ENCODE measurements at regions not wholly inside any gene's neighbourhood (a gene's known extent, or its start where the extent isn't known, plus 50 kb on each side); places are given as distances from the start of the nearest gene placed in this dataset.

- H3K27ac Mint-ChIP-seq = no peak overlapping the region
- peaks cover 3% of the 10 kb centered on the region for H3K9me3 Mint-ChIP-seq
- ATAC-seq (ENCODE audit: poor library complexity) (no peak), DNase-seq (no peak)
- no peak overlapping the region for H3K4me3 Mint-ChIP-seq
- H3K27ac ChIP-seq (ENCODE audit: low read depth in 1 of 2, low read length in 2 of 2) = no peak overlapping the region
- intact Hi-C loops (cut with DNase I, micrococcal nuclease) = no loop called here
- H3K36me3 Mint-ChIP-seq (ENCODE audit: low read depth) = no peaks in the 10 kb centered on the region
- ChIA-PET CTCF (interaction anchor here (0.5 kb wide), 1 partner anchor 38 kb away, joined by 3 read pairs; no protein-coding TSS in a partner anchor), POLR2A (no interaction called here)
- H3K4me1 ChIP-seq (ENCODE audit: insufficient read depth, low read length) = no peaks in the 10 kb centered on the region
- H3K4me3 ChIP-seq (ENCODE audit: low read length) = no peak overlapping the region
- no peak for TF ChIP-seq CTCF (IDR thresholded peaks at IDR 0.05)
- no peaks in the 10 kb centered on the region for H3K9me3 ChIP-seq (ENCODE audit: control insufficient read depth in 1 of 2, insufficient read depth in 1 of 2, low read length in 2 of 2)
- no peaks in the 10 kb centered on the region for H3K36me3 ChIP-seq (ENCODE audit: insufficient read depth, low read length)
- H3K4me1 Mint-ChIP-seq (ENCODE audit: low read depth) = no peaks in the 10 kb centered on the region
- peaks cover 0 to 2% of the 10 kb centered on the region in 2 experiments for H3K27me3 ChIP-seq (ENCODE audit: control insufficient read depth in 1 of 2, insufficient read depth in 2 of 2, low read length in 2 of 2)
- peaks cover 18% of the 10 kb centered on the region for H3K27me3 Mint-ChIP-seq
These were observed 131.5 kb upstream of the PTPN3 start for GRCh38 chr9:109629615-109630014.

GRCh38 chr9:109632817-109633216 lies 134.7 kb upstream of the PTPN3 start:
- no peak overlapping the region for H3K4me3 ChIP-seq (ENCODE audit: low read length)
- DNase-seq = no peak
- peaks cover 0 to 2% of the 10 kb centered on the region in 2 experiments for H3K27me3 ChIP-seq (ENCODE audit: control insufficient read depth in 1 of 2, insufficient read depth in 2 of 2, low read length in 2 of 2)
- H3K27ac ChIP-seq (ENCODE audit: low read depth in 1 of 2, low read length in 2 of 2) = no peak overlapping the region
- no peaks in the 10 kb centered on the region for H3K4me1 ChIP-seq (ENCODE audit: insufficient read depth, low read length)
- Mint-ChIP-seq H3K9me3 (peaks cover 6% of the 10 kb centered on the region), H3K4me3 (no peak overlapping the region), H3K36me3 (ENCODE audit: low read depth) (no peaks in the 10 kb centered on the region), H3K4me1 (ENCODE audit: low read depth) (no peaks in the 10 kb centered on the region), H3K27ac (no peak overlapping the region), H3K27me3 (peaks cover 41% of the 10 kb centered on the region)
- no peaks in the 10 kb centered on the region for H3K36me3 ChIP-seq (ENCODE audit: insufficient read depth, low read length)
- ChIA-PET CTCF (no interaction called here), POLR2A (no interaction called here)
- intact Hi-C loops (cut with DNase I, micrococcal nuclease) = no loop called here
- TF ChIP-seq CTCF (IDR thresholded peaks at IDR 0.05) = no peak
- H3K9me3 ChIP-seq (ENCODE audit: control insufficient read depth in 1 of 2, insufficient read depth in 1 of 2, low read length in 2 of 2) = no peaks in the 10 kb centered on the region
- no peak for ATAC-seq (ENCODE audit: poor library complexity)

- intact Hi-C loops (cut with DNase I, micrococcal nuclease) = no loop called here
- peaks cover 3% of the 10 kb centered on the region for H3K9me3 Mint-ChIP-seq
- H3K27ac Mint-ChIP-seq = no peak overlapping the region
- DNase-seq (no peak), ATAC-seq (ENCODE audit: poor library complexity) (no peak)
- Histone ChIP-seq H3K4me1 (ENCODE audit: insufficient read depth, low read length) (no peaks in the 10 kb centered on the region), H3K27me3 (ENCODE audit: control insufficient read depth in 1 of 2, insufficient read depth in 2 of 2, low read length in 2 of 2) (peaks cover 15 to 25% of the 10 kb centered on the region in 2 experiments), H3K9me3 (ENCODE audit: control insufficient read depth in 1 of 2, insufficient read depth in 1 of 2, low read length in 2 of 2) (peaks cover 0 to 13% of the 10 kb centered on the region in 2 experiments), H3K4me3 (ENCODE audit: low read length) (no peak overlapping the region), H3K27ac (ENCODE audit: low read depth in 1 of 2, low read length in 2 of 2) (no peak overlapping the region), H3K36me3 (ENCODE audit: insufficient read depth, low read length) (no peaks in the 10 kb centered on the region)
- CTCF ChIA-PET = no interaction called here
- H3K36me3 Mint-ChIP-seq (ENCODE audit: low read depth) = no peaks in the 10 kb centered on the region
- H3K4me1 Mint-ChIP-seq (ENCODE audit: low read depth) = no peaks in the 10 kb centered on the region
- TF ChIP-seq CTCF (IDR thresholded peaks at IDR 0.05) = no peak
- no peak overlapping the region for H3K4me3 Mint-ChIP-seq
- POLR2A ChIA-PET = no interaction called here
- peaks cover 78% of the 10 kb centered on the region for H3K27me3 Mint-ChIP-seq
These were observed 140.1 kb upstream of the PALM2AKAP2 start for GRCh38 chr9:109639674-109640579.
